Glomerular visceral epithelial cell (primary cell): ENCODE measurements at regions not wholly inside any gene's neighbourhood (a gene's known extent, or its start where the extent isn't known, plus 50 kb on each side); places are given as distances from the start of the nearest gene placed in this dataset.
A peak's percentile ranks its signal among the peaks of the same experiment; 100 is the strongest.

Experiments used
- DNase-seq: peaks from one replicate; pipeline ENCODE4 v3.0.0-alpha.2; 2016; ENCODE audit errors: extremely low spot score

DNA sequence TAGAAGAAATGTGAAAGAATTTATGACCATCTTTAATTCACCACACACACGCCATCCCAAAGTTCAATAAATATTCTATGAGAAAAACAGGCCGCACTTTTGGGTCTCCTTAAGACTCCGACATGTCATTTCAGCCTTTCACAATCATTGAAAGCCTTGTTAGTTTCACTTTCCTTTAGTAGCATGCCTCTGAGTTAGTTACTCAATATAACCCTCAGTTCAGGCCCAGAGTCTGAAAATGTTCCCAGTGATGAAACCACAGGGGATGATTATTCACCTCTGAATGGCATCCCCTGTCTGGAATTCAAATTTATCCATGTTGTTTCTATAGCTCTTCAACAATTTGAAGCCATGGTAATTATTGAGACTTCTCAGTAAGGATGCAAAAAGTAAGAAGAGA lies 278.1 kb upstream of the NRP1 start:
- peak; percentile 27 for DNase-seq

DNA sequence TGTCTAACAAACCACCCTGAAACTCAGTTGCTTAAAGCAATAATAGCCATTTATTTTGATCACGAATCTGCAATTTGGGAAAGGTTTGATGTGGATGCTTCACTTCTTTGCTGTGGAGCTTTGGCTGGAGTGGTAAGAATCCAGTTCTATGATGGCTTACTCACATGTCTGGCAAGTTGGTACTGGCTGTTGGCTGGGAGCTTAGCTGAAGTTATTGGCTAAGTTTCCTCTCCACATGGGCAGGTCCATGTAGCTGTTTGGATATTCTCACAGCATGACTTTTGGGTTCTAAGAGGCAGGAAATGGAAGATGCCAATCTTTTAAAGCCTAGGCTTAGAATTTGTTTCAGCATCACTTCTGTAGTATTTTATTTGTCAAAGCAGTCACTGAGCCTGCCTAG lies 277.6 kb upstream of the NRP1 start:
- DNase-seq = no peak

DNA sequence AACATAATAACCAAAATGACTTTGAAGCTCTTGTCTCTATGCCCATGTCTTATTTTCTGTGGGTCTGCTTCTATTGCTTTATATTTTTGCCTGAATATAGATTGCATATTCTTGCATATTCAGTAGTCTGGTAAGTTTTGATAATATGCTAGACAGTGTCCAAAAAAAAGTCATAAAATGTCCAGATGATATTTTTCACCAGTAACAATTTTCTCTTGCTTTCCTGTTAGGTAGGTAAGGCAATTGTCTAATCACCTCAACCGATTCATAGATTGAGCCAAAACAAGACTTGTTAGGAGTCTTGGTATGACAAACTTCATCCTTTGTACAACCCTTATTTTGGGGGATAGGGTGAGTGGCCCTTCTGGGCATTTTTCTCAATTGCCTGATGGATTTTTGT lies 277.0 kb upstream of the NRP1 start:
- DNase-seq = no peak

DNA sequence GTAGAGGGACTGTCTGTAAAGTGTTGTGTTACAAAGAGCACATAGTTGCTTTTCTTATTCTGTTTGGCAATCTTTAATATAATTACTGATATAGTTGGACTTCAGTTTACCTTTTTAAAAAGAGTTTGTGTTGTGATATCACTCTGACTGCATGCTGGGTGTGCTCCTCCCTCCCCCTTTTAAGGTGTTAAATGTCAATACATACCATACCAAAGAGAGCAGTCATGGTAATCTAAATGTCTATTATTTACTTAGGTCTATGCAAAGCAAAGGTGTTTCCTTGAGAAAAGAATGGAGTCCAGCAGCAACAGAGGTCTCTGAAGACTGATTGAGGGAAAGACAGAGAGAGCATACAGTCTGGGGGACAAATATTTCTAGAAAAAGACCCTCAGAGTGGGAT lies 275.1 kb upstream of the NRP1 start:
- no peak for DNase-seq

DNA sequence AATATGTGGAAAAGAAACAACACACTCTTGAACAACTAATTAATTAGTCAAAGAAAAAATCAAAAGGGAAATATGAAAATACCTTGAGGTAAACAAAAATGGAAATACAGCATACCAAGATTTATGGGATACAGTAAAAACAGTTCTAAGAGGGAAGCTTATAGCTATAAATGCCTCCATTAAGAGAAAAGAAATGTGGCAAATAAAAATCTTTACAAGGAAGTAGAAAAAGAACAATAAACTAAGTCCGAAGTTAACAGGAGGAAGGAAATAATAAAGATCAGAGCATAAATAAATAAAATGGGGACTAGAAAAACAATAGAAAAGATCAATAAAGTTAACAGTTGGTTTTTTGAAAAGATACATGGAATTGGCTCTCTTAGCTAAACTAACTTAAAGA lies 267.8 kb upstream of the NRP1 start:
- no peak for DNase-seq

DNA sequence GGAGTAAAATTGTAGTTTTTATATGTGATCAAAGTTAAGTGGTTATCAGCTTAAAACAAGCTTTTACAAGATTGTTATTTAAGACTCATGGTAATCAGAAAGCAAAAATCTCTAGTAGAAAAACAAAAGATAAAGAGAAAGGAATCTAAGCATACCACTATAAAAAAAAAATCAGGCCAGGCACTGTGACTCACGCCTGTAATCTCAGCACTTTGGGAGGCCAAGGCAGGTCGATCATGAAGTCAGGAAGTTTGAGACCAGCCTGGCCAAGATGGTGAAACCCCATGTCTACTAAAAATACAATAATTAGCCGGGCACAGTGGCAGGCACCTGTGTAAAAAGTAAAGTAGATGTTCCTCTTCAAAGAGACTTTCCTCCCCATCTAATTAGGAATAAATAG lies 265.9 kb upstream of the NRP1 start:
- peak; percentile 5 for DNase-seq

DNA sequence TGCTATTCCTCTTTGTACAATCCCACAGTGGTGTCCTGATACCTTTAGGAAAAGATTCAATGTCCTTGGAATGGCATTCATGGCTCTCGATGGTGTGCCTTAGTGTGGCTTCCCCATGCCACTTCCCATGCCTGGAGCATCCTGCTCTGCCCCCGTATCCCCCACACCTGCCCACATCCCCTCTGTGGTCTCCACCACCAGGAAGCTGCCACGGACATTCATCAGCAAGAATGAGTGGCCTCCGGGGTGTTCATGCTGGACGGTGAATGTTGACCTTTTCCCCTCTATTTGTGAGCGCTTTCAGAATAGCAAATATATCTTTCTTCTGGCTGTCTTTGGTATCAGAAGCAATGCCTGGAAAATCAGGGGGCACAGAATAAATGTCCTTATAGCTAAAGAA lies 262.0 kb upstream of the NRP1 start:
- no peak for DNase-seq

DNA sequence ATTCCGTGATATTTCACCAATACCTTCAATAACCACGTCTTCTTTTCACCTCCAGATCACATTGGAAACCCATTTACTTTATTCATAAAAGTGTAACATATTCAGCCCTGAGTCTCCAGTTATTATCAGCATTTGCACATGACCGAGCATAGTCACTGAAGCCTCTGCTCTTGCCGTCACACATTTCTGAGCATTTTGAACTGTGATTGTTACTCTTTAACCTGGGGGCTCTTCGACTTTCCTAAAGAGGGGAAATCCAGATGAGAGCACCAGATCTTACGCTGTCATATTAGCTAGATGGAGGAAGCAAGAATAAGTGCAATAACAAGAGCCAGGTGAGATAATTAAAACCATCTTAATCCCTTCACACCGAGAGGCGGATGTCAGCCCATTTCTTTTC lies 260.0 kb upstream of the NRP1 start:
- DNase-seq = peak; percentile 39

DNA sequence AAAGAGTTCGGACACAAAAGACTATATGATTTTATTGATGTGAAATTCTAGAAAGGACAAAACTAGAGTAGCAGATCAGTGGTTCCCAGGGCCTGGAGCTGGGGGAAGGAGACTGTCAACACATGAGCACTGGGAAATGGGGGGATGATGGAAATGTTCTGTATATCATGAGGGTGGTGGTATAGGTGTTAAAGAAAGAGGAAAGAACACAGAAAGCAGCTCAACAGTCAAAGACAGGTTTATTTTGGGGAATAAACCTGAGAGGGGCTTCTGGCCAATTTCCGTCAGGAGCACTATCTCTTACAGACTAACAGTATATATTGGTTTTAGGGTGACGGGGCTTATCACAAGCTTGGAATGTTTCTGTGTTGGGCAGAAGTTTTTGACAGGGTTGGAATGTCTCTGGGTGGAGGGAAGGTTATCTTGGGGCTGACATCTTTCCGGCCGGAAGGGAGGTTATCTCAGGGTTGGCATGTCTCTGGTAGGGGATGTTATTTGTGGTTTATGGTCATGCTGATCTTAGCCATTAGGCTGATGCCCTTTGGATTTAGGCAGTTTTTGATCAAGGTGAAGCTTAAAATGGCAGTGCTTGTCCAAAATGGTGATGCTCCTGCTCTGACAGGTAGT lies 254.6 kb upstream of the NRP1 start:
- DNase-seq = no peak

DNA sequence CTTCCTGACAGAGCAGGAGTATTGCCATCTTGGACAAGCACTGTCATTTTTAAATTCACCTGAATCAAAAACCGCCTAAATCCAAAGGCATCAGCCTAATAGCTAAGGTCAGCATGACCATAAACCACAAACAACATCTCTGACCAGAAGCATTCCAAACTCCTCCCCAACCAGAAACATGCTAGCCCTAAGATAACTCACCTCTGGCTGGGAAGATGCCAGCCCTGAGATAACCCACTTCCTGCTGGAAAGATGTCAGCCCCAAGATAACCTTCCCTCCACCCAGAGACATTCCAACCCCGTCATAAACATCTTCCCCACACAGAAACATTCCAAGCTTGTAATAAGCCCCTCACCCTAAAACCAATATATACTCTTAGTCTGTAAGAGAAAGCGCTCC lies 250.1 kb upstream of the NRP1 start:
- DNase-seq = peak; percentile 73

DNA sequence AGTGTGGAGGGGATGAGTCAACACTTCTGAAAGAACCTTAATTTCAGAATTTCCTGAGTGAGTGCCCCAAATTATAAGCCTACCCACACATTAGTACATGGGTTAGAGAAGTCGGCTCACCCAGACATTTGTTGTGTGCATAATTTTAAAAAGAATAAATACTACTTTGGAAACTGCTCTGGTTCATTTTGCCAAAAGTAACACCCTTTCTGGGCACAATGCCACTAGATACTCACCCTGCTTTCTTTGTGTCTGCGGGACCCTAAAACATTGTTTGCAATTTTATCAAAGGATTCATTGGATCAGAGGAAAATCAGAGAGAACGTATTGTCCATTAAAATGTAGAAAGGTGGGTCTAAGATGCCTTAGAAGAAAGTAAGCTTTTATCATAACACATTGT lies 245.5 kb upstream of the NRP1 start:
- no peak for DNase-seq

DNA sequence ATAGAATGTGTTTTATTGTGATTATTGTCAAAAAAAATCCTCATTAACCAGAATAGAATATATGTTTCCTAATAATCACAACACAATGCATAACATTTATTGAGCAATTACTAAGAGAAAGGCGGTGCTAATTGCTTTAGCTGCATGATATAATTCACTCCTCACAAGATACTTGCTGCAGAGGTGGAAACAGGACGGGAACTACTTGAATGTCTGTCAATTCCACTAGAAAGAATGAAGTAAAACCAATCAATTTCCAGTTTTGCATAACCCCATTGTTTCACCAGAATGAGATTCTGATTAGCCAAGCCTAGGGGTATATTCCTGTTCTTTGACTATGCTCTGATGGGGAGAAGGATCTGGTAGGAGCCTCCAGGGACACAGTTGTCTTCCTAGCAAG lies 239.1 kb upstream of the NRP1 start:
- DNase-seq = no peak

DNA sequence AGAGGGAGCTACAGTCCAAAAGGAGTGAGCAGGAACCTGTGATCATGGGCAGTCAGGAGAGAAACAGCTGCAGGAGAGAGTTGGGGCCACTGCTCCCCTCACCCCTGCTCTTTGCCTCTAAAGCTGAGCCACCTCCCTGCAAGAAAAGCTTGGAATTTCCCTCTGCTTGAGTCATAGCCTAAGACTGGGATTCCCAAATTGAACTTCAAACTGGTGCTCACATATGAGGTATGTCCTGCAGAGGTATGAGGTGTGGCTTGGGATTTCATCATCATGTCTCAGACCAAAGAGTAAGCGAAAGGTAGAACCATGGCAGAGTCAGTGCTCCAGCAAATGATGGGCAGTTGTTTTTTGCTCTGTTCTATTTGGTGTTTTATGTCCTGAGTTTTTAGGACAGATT lies 237.1 kb upstream of the NRP1 start:
- peak; percentile 45 for DNase-seq

DNA sequence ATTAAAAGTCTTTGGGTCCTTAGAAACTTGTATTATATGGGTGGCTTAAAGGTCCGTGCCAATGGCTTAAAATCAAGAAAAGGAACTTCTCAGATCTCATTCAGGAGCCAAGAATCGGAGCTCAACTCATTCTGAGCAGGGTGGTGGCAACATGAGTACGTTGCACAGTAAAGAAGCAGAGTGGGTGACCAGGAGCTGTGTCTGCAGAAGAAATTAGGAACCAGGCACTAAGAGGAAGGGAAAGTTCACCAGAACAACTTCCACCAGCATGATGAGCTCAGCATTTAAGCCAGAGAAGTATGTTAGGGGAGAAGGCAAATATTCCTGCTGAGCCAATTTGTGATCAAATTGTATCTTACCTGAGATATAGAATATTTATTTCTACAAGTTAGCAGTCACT lies 236.0 kb upstream of the NRP1 start:
- DNase-seq = no peak

DNA sequence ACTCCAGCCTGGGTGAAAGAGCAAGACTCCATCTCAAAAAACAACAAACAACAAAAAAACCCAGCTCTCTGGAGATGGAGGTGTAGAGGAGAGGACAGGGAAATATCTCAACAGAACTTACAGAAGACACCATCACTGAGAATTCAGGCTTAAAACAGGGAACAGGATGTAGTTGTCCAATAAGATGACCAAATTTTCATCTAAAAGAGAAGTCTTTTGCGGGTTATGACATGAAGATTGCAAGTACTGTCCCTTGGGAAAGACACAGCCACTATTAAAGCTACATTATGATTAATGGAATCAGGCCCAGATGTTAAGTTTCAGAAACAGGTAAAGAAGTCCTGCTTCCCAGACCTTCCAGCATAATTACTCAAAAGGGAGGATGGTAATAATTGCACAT lies 235.2 kb upstream of the NRP1 start:
- no peak for DNase-seq

DNA sequence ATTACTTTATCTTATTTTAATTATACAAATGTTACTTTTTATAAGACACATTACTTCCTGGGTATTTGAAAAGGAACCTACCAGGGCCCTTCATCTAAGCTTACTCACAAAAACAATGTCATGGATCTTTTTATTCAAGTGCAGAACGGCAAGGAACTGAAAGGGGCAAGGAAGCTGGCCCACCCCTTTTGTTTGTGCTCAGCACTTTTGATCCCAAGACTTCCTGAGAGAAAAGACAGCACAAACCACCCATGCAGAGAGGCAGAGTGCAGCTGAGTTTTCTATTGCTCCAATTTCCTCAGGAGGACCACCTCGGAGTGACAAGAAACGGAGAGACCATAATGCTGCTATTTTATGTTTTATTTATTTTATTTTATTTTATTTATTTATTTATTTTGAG lies 232.0 kb upstream of the NRP1 start:
- DNase-seq = no peak

DNA sequence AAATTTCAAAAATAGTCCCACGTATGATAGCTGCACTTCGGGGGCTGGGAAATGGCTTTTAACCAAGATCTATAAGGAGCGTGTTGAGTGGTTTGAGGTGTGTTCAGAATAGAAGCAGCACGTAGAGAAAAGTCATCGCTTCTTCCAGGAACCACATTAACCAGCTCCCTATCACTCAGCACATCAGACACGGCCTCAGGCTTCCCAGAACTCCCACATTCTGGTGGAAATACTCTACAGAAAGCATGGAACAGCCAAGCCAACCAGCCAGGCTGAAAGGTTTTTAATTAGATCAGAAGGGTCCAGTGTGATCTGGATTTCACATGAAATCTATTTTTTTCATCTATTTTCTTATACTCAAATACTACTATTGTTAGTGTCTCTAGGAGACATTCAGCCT lies 231.5 kb upstream of the NRP1 start:
- no peak for DNase-seq

DNA sequence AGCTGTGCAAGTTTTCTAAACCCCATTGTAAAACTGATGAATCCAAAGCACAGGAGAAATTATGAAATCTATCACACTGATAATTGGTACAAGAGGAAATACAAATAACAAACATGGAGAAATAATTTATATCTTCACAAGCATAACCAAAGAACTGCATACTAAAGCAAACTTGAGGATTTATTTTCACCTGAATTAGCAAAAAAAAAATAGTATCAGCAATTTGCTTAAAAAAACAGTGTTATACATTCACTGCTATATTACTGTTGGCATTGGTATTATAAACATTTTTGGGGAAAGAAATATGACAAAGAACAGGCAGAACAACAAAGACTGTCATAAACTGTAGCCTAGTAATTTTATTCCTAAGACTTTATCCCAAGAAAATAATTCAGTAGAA lies 230.8 kb upstream of the NRP1 start:
- no peak for DNase-seq

DNA sequence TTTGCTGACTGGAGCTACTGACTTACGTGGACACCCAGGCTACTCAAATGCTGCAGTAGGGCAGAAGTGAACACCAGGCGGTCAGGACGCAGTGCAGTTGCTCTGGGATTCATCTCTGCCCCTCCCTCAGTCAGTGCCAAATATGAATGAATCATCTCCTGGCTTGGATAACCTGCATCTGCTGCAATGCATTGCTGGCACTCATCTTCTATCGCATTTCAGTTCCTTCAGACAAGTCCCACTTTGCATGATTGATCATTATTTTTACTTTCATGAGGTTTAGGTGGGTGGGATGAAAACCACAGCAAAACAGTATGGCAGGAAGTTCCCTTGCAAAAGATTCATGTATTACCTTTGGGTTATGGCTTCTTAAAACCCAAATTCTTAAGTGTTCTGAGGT lies 224.6 kb upstream of the NRP1 start:
- DNase-seq = peak; percentile 45

DNA sequence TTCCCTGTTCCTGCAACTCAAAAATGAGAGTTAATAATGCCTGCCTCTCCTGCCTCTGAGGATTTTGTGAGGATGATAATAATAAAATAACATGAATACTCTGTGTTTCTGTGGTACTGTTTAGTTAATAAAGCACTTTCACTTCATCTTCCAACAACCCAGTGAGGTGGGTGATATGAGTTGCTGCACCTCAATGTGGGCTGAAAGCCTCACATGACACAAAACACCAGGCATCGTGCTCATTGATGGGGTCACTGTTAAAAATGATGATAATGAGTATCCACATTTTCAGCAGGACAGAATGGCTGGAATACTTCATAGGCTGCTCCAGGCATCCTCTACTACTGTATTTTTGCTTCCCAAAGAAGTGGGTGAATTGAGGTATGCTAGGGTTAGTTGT lies 222.8 kb upstream of the NRP1 start:
- DNase-seq = no peak

DNA sequence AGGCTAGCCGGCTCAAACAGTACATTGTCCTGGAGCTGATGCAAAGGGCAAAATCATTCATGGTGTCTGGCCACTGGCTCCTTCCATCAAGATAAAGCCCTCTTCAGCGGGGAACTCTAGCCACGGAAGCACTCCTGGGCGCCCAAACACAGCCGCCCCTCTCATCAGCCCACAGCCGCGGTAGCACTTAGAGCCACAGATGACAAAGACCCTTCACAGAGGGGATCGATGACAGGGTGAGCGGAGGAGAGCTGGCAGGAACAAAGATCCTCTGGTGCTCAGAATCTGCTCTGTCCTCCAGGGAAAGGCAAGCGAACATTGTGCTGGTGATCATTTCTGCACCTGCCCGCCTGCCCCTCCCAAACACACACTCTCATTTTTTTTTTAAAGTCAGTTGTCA lies 222.2 kb upstream of the NRP1 start:
- DNase-seq = no peak

DNA sequence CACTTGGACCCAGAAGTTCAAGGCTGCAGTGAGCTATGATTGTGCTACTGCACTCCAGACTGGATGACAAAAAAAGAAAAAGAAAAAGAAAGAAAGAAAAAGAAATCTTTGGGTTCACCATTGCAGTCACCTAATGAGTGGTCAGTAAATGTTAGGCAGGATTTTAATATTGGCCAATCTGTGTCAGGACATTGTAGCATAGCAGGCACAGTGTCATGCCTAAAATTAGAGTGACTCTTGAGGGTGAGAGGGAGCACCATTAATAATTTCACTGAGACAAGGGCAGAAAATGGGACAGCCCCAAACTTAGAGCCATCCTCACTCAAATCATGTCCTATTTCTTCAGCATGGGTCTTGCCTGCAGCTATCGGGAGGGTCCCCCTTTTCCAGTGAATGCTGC lies 221.6 kb upstream of the NRP1 start:
- no peak for DNase-seq

DNA sequence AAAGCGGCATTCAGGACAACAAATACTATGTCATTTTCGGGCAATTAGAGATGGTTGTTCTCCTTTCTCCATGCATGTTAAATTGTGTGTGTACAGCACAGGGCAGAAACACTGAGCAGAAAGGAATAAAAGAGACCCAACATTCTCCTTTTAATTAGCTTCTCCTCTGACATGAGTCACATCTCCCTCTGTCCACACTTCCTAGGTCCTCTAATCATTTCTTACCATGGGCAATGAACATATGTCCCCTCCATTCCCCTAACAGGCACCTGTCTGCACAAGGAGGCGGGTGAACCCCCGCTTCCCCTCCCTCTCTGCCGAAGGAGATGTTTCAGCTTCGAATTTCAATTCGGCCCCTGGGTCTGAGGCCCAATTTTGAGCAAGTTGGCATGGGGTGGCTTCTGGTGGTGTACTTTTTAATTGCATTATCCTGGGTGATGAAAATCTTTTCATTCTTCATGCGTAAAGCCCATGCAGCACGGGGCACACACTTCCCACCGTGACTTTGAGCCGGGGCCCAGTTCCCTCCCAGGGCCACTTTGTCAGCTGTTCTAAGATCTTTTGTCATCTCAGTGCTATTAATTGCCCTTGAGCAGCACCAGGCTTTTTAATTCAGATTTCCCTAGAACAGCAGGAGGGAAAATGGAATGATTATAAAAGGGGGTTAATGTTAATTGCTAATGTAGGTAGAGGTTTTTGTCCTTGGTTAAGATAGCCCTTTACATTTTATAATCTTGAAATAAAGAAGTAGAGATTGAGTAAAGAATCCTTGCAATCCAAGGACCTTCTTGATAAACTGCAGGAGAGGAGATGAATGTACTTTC lies 219.5 kb upstream of the NRP1 start:
- DNase-seq = no peak

DNA sequence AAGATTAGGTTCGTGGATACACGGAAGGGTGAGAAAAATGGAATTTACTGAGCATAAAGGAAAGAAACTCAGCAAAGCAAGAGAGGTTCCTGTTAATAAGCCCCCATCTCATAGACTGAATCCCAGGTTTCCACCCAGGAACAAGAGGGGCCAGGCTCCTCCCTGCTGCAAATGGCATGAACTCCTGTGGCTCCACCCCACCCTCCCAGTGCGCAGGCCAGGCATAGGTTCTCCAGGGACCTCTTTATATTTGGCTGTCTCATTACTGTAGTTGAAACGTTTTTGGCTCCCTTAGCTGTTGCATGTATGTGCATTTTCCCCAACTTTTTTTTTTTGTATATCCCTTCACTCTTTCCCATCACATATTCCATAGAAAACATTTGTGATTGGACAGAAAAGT lies 217.8 kb upstream of the NRP1 start:
- no peak for DNase-seq
